HG03103 (cell line): ENCODE measurements at regions not wholly inside any gene's neighbourhood (a gene's known extent, or its start where the extent isn't known, plus 50 kb on each side); places are given as distances from the start of the nearest gene placed in this dataset.

Experiments used
- ATAC-seq: cut with Tn5 transposase; IDR thresholded peaks from one replicate; pipeline ENCODE4 v1.9.1; 2021; ENCODE audit warnings: low read depth; ENCODE audit not compliant: unreplicated experiment

DNA sequence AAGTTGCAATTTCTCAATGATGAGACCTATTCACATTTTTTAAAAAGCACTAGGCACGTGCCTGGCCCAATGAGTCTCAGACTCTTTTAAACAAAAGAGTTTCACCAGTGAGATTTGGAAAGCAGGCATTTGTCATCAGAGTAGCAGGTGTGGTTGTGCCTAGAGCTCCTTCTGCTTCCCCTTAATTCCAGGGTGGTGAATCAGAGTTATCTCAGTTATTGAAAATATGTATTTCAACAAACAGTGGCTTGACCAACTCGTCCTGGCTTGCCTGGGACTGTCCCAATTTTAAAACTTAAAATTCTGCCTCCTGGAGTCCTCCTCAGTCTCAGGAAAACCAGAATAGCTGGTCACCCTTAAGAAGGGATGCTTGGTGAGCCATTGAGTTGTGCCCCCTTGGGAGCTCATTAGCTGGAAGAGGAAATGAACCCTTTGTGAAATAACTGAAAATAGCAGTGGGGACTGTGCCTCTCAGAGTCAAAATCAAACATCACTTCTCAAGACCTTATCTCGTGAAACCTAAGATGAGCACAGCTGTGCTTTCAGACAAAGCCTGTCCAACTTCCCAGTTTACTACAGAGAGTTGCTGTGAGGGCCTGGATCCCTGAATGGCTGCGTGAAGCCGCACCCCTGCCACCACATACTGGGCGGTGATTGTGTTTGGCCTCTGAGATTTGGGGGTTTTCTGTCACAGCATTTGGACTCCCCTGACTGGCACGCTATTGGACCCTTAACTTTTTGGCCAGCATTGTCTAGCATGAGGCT lies 116.3 kb downstream of the ANKRD60 start:
- no peak for ATAC-seq

DNA sequence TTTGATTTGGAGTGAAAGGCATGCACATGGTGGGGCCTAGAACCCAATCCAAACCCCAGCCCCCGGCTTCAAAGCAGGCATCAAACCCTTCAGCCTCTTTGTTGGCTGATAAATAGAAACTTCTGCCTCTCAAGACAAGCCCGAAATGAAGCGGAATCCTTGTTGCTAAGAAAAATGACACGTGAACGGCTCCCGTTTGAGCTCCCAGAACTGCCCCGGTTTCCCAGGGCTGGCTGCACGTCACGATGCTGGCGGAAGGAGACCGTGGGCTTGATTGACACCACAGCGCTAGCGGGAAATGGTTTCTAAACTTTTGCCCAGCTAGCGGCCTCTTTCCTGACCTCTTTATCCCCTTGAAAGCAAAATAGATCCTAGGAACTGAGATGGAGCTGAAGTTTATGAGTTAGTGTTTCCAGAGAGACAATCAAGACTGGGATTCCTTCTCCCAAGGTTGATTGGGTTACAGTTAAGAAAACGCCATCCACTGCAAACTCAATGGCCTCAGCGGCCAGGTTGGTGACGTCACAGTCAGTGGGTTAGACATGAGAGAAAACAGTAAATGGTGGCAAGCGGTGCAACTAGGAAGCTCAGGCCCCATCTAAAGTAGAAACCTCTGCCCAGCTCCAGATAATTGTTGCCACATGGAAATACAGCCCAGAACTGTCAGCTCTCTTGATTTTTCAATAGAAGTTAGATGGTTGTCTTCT lies 117.0 kb downstream of the ANKRD60 start:
- no peak for ATAC-seq

DNA sequence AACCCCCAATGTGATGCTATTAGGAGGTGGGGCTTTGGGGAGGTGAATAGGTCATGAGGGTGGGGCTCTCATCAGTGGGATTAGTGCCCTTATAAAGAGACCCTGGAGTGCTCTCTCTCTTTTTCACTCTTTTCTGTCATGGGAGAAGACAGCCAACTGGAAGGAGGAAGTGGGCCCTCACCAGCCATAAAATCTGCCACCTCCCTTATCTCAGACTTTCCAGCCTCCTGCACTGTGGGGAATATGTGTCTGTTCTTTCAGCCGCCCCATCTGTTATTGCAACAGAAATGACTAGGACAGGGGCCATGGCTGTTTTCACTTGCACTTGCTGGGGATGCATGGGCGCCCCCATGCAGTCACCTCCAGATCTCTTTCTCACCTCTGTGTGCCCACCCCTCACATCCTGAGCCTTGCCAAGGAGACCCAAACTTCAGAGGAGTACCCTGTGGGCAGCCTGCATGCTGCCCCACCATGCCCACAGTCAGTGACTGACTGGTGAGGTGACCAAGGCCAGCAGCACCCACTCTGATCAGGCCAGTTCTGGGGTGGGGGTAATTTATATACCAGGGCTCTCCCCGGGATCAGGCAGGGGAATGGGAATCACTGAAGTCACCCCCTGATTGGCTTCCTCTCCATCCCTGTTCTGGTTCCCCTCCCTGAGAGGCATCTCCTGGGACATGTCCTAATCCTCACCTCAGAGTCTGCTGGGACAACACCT lies 118.4 kb downstream of the ANKRD60 start:
- ATAC-seq, result no peak

DNA sequence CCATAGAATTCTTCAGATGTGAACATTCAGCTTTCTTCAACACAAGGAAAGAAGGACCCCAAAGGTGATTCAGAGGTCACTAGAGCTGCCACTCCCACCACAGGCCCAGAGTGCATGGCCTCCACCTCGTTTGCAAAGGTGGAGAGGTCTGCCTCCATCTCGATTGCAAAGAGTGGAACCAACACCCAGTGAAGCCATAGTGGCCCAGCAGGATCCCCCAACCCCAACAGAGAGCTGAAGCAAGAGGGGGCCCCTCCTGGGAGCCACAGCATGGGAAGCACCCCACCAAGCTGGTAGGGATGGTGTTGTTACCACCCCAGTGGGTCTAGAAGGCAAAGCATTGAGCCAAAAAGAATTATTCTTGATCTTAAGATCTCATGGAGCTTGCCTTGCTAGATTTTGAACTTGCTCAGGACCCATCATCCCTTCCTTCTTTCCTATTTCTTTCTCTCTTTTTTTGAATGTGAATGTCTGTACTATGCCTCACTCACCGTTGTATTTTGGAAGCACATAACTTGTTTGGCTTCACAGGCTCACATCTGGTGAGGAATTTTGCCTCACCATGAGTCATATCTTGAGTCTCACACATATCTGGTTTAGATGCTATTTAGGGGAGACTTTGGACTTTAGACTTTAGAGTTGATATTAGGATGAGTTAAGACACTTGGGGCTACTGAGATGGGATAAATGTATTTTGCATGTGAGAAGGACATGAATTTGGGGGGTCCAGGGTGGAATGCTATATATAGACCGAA lies 119.2 kb downstream of the ANKRD60 start:
- no peak for ATAC-seq

DNA sequence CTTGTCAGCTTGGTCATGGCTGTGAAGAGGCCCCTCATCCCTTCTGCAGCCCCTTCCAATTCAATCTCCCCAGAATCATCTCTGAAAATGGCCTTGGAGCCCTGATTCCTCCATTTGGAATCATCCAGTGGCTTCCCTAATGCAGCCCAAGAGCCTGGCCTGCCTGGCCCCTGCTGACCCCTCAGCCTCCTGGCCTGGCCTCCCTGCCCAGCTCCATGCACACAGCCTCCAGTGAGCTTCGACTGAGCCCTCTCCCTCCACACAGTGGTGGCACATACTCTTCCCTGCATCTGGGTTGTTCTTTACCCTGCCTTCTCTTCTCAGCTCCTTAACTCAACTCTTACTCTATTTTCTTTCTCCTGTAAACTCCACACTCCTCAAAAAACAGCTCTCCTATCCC lies 120.9 kb downstream of the ANKRD60 start:
- ATAC-seq, result no peak

DNA sequence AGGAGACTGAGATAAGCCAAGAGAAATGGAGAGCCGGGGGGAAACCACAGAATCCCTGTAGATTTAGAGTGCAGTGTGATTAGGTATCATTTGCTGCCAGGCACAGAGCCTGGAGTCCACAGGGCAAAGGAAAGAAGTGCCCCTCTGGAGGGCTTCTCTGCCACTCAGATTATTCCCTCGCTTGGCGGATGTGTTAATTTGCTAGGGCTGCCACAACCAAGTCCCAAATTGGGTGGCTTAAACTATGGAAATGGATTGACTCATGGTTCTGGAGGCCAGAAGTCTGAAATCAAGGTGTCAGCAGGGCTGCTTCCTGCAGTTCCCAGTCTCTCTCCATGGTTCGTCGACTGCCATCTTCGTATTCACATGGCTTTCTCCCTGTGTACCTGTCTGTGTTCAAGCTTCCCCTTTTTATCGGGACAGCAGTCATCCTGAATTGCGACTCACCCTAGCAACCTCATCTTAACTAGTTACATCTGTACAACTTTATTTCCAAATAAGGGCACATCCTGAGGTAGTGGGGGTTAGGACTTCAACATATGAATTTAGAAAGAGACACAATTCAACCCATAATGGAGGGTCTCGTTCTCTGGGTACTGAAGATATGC lies 122.2 kb downstream of the ANKRD60 start:
- no peak for ATAC-seq

DNA sequence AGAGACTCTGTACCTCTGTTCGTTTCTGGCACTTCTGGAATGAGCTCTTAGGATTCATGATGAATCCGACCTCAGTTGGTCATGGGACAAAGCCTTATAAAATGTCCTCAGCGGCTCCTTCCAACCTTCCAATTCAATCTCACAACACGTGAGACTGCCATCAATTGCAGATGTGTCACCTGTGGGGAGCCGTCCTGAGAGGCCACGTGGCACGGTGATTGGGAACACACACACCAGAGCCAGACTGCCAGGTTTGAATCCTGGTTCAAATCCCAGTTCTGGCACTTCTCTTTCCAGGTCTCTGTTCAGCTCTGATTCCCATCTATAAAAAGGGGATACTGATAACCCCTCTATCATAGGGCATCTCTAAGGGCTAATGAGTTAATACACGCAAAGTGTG lies 124.5 kb downstream of the ANKRD60 start:
- ATAC-seq, result no peak

DNA sequence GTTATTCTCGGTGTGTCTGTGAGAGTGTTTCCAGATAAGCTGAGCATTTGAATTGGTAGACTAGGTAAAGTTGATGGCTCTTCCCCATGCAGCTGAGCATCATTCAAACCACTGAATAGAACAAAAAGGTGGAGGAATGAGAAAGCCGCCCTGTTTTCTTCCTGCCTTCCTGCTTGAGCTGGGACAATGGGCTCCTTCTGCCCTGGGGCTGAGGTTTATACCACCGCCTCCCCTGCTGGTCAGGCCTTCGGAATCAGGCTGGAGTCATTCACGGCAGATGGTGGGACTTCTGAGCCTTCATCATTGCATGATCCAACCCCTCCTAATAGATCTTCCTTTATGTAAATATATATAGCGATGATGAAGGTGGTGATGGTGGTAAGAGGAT lies 124.9 kb downstream of the ANKRD60 start:
- ATAC-seq, result no peak

DNA sequence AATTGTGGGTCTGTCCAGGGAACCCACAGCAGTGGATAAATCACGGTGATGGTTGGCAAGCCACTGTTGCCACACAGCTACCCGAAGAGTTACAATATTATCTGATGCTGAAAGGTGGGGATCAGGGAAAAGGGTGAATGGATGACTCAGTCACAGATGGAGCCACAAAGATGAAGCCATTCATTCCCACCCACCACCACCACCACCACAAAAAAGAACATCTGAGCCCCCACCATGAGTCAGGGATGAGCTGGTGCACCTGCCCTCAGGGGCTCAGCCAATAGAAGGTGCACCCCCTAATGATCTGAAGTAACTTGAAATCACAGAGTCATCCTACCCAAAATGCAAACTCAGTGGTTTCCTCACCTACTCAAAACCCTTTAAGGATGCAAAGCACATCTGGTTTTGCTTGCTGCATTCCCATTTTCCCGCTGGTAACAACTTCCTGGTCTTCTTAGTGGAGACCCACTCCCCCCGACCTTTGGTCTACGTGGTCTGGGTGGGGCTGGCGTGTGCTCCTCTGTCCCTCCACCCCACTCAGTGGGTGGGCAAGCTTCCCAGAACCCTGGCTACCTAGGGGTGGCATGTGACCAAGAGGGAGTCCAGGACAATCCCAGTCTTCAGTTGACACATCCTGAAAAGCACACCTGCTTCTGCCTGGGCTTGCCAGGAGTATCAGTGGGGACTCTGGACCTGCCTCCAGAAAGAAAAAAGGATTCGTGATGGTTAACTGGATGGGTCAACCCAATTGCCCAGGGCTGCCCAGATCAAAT lies 125.5 kb downstream of the ANKRD60 start:
- ATAC-seq, result no peak

DNA sequence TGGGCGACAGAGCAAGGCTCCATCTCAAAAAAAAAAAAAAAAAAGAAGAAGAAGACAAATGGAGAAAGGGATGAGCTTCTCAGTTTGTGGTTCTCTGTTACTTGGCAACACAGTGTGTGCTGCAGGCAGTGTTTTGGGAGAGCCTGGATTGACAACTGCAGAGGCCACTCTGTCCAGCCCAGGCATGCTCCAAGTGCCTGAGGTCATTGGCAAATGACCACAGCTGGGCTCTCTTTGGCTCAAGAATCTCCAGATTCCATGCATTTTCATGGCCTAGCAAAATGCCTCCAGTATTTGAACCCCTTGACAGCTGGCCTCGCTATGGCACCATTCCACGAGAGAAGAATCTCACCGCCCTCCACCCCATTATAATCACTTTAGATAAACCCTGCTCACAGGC lies 126.2 kb downstream of the ANKRD60 start:
- no peak for ATAC-seq

DNA sequence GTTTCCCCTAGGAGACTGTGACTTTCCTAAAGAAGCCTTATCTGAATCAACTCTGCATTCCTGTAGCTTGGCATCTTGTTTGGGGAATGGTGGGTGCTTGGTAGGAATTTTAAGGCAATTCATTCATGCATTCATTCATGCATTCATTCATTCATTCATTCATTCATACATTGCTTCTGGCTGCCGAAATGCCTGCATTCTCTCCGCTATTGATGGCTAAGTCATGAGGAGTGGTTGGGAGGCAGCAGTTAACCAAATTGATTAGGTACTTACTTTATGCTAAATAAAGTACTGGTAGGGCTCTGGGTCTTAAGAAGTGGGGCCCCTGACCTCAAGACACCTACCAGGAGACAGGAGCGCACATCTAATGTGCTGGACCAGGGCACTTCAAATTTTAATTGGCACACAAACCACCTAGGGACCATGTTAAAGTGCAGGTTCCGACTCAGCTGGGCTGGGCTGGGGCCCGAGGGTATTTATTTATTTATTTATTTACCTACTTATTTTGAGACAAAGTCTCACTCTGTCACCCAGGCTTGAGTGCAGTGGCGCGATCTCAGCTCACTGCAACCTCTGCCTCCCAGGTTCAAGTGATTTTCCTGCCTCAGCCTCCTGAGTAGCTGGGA lies 127.6 kb downstream of the ANKRD60 start:
- ATAC-seq, result no peak

DNA sequence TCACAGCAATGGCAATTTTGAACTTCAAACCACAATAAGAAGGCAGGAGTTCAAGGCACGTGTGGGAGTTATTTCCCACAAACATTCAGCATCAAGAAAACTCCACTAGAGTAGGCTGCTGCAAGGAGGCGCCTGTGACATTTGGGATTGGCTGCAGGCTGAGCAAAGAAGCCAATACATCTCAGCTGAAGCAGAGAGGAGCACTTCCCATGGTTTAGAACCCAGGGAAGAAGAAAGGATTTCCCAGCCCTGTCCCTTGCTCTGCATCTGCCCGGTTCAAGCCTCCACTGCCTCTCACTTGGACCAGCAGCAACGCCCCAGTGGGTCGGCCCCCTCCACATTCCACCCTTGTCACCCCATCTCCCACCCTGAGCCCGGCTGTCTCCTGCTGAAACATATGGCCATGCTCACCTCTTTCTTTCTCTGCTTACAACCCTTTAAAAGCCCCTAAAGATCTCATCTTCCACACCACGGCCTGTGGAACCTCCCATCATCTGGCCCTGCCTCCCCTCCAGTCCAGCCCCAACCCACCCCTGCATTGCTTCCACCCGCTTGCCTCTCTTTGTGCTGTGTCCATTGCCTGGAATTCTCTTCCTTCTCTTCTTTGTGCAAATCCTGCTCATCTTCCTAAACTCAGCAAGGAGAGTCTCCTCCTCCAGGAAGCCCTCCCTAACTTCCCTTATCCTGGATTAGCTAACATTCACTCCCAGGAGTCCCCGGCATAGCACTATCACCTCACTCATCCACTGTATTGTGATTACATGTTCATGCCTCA lies 128.3 kb downstream of the ANKRD60 start:
- ATAC-seq, result no peak

DNA sequence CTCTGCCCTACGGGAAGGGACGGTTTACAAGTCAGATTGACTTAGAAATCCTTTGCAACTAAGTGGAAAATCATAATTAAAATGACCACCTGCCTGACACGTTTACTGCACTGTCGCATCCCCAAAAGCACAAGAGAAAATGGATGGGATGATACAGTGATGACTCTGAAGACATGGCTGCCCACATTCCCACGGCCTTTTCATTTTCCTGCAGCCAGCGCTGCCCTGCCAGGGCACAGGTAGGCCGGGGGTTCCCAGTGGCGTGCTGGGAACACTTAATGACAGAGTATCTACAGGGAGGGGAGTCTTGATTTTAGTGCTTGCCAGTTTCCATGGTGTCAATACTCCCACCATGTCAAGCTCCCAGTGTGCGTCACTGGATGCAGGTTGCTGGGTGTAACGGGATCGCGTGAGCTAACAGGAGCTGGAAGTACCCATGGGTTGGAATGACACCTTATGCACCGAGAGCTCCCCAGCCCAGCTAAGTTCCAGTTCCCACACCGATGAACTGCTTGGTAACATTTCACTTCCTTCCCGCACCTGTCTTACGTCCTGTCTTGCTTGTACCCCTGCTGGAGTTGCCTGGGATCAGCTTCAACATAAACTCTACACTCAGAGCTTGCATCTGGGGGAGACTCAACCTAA lies 129.0 kb downstream of the ANKRD60 start:
- ATAC-seq, result no peak

DNA sequence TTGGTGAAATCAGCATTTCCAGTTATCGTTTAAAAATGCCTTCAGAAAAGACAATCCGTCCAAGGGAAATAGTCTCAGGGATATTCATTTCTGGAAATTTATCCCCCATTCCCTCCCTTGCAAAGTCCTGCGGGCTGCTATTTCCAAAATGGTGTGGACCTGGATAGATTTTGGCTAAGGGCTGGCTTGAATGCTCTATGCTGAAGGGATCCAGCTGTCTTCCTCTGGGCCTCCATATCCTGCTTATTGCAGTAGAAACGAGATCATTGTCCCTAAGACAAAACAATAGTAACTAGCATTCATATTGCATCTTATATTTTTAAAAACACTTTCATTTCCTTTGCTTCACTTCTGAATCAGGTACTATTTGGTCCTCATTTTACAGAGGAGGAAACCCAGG lies 129.9 kb downstream of the ANKRD60 start:
- ATAC-seq, result no peak

DNA sequence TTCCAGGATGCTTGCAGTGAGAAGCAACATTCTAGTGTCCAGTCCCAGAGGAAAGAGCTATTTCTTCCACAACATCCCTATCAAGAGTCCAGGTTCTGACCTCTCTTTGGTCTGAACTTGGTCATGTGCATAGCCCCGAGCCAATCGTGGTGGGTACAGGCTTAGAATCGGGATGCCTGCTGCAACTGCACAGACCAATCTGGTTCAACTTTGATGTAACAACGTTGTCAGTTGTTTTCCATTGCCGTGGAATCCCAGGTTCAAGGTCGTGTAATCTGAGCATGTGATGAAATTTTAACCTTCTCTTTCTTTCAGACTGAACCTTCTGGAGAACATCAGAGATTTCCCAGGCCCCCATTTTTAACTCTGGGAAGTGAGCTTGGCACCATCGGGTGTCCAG lies 130.5 kb downstream of the ANKRD60 start:
- ATAC-seq, result no peak

DNA sequence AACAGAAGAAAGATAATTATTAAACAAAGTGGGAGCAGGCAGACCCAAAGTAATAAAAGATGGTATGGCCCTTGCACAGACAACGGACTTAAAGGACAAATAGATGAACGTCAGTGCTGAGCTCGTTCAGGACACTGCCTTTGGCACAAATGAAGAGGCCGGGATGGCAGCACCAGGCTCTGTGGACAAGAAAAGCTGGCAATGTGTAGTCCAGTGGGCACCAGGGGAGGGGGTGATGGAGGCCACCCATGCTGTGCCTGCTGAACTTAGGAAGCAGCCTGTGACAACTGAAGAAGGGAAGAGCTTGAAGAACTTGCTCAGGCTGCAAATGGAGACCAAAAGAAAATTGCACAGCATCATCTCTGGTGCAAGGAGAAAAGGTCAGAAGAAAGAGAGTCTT lies 131.0 kb downstream of the ANKRD60 start:
- no peak for ATAC-seq

DNA sequence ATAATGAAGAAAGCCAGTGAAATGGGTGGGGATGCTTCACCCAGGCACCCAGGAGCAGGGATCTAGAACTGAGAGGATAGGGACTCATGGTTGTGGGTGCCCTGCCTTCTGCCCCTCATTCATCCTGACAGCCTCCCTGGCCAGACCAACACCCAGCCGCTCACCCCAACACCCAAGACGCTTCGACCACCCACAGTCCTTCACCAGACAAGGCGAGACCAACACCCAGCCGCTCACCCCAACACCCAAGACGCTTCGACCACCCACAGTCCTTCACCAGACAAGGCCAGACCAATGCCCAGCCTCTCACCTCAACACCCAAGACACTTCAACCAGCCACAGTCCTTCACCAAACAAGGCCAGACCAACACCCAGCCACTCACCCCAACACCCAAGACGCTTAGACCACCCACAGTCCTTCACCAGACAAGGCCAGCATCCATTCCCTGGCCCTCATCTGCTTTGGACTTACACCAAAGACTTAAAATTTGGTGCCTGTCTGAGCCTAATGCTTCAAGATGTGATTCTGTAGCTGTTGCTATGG lies 131.5 kb downstream of the ANKRD60 start:
- no peak for ATAC-seq

DNA sequence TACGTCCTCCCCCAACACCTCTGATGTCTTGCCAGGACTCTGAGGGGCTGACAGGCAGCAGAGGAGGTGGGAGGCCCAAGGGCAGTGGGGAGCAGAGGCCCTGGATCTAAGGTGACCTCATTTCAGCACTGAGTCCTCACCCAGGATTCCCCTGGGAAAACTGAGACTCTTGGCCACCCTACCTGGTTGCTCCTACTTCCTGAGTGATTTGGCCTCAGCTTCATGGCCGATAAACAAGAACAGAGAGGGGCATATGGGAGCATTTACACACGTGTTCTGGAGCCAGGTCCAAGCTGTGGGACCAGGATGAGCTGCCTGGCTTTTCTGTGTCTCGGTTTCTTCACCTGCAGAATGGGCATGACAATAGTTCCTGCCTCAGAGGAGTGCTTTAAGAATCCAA lies 133.8 kb downstream of the ANKRD60 start:
- ATAC-seq, result no peak
